Fibroblast of lung (primary cell): ENCODE measurements at regions not wholly inside any gene's neighbourhood (a gene's known extent, or its start where the extent isn't known, plus 50 kb on each side); places are given as distances from the start of the nearest gene placed in this dataset.

Experiments
- EZH2 ChIP-seq: IDR thresholded peaks from 2 replicates; pipeline ENCODE4 v1.5.1; 2012; ENCODE audit warnings: low read length, control low read depth, mild to moderate bottlenecking; ENCODE audit errors: missing control alignments
- TF ChIP-seq, protein P1 (sequence below), 2 donors: IDR thresholded peaks in 1 of 2; conservative IDR thresholded peaks in 1 of 2; 1 replicate in 1 of 2; 2 replicates in 1 of 2; pipeline ENCODE4 v1.5.1; 2011 to 2012; ENCODE audit warnings: low read length in 2 of 2, control low read depth in 1 of 2, inconsistent platforms in 1 of 2, low read depth in 1 of 2, mild to moderate bottlenecking in 1 of 2

DNA sequence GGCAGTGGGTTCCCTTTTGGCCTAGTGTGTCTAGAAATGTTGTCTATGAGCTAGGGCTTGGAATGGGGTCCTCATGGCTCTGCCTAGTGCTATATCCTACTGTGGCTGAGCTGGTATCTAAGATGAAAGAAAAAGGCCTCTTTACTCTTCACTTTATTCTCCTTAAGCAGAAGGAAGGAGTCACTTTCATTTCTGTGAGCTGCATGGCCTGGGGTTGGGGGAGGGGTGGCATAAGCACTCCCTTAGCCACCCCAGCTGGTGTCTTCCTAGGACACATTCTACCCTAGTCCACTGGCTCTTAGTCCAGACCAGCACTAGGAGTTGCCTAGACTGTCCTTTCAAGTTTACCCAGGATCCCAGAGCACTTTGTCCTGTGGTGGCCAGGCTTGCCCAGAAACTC lies 1148.9 kb upstream of the CNTN5 start:
- TF ChIP-seq, protein P1, sequence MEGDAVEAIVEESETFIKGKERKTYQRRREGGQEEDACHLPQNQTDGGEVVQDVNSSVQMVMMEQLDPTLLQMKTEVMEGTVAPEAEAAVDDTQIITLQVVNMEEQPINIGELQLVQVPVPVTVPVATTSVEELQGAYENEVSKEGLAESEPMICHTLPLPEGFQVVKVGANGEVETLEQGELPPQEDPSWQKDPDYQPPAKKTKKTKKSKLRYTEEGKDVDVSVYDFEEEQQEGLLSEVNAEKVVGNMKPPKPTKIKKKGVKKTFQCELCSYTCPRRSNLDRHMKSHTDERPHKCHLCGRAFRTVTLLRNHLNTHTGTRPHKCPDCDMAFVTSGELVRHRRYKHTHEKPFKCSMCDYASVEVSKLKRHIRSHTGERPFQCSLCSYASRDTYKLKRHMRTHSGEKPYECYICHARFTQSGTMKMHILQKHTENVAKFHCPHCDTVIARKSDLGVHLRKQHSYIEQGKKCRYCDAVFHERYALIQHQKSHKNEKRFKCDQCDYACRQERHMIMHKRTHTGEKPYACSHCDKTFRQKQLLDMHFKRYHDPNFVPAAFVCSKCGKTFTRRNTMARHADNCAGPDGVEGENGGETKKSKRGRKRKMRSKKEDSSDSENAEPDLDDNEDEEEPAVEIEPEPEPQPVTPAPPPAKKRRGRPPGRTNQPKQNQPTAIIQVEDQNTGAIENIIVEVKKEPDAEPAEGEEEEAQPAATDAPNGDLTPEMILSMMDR (conservative IDR thresholded peaks at IDR 0.05 in 1 of 2, IDR thresholded peaks at IDR 0.05 in 1 of 2; ENCODE audit: low read depth in 1 of 2, low read length in 2 of 2), result no peak
- TF ChIP-seq EZH2, result no peak
